ENCODE measurements at regions not wholly inside any gene's neighbourhood (a gene's known extent, or its start where the extent isn't known, plus 50 kb on each side); places are given as distances from the start of the nearest gene placed in this dataset.

DNA sequence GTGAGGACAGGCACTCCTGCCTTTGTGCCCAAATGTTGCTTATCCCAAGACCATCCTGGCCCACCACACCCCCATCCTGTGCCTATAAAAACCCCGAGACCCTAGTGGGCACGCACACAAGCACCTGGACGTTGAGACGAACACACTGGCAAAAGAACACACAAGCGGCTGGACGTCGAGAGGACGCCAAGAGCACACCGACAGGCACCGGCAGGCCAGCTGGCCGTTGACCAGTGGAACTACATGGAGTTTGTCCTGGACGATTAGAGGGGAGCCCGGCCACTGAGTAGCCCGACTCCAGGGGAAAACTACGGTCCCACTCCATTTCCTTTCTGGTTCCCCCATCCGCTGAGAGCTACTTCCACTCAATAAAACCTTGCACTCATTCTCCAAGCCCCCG, 301.7 kb downstream of the PCDH10 start:
- Histone ChIP-seq H3K4me1 (no peaks in the 10 kb centered on the region), H3K4me3 (no peak overlapping the region), H3K27ac (no peak overlapping the region), H3K27me3 (no peaks in the 10 kb centered on the region), H3K36me3 (no peaks in the 10 kb centered on the region), H3K9me3 (no peaks in the 10 kb centered on the region)
- 90 to 95% (median 93%) methylated on average over 17 of the region's 17 CpGs for WGBS, 4 donors
- DNase-seq (no peak), ATAC-seq (no peak)
- intact Hi-C loops (cut with DNase I): no loop called here
- TF ChIP-seq POLR2A (IDR thresholded peaks at IDR 0.05): no peak
- TF ChIP-seq, protein P1, sequence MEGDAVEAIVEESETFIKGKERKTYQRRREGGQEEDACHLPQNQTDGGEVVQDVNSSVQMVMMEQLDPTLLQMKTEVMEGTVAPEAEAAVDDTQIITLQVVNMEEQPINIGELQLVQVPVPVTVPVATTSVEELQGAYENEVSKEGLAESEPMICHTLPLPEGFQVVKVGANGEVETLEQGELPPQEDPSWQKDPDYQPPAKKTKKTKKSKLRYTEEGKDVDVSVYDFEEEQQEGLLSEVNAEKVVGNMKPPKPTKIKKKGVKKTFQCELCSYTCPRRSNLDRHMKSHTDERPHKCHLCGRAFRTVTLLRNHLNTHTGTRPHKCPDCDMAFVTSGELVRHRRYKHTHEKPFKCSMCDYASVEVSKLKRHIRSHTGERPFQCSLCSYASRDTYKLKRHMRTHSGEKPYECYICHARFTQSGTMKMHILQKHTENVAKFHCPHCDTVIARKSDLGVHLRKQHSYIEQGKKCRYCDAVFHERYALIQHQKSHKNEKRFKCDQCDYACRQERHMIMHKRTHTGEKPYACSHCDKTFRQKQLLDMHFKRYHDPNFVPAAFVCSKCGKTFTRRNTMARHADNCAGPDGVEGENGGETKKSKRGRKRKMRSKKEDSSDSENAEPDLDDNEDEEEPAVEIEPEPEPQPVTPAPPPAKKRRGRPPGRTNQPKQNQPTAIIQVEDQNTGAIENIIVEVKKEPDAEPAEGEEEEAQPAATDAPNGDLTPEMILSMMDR (IDR thresholded peaks at IDR 0.05): no peak

- no peaks in the 10 kb centered on the region for H3K9me3 ChIP-seq
- no peaks in the 10 kb centered on the region for H3K36me3 ChIP-seq
- H3K4me3 ChIP-seq: no peak overlapping the region
- H3K27me3 ChIP-seq: no peaks in the 10 kb centered on the region
- no peak for ATAC-seq
- no peak overlapping the region for H3K27ac ChIP-seq
- no peak for TF ChIP-seq POLR2A (IDR thresholded peaks at IDR 0.05)
- TF ChIP-seq, protein P1 (IDR thresholded peaks at IDR 0.05): no peak
- DNase-seq: no peak
- intact Hi-C loops (cut with DNase I): no loop called here
- H3K4me1 ChIP-seq: no peaks in the 10 kb centered on the region
Measured at GRCh38 chr4:133440404-133440803, 291.3 kb downstream of the PCDH10 start.

DNA sequence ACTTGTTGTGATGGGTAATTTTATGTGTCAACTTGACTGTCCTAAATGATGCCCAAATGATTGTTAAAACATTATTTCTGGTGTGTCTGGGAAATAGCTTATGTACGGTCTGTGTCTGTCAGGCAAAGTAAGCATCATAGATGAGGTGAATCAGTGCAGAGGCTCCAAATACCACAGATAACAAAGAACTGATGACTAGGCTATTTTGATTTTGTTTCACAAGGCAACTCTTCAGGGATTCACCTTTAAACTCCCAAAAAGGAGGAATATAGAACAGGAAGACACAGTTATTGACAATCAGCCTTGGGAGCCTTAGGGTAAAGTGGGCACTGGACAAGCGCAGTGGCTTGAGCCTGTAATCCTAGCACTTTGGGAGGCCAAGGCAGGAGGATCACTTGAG, 290.7 kb downstream of the PCDH10 start:
- no peaks in the 10 kb centered on the region for H3K36me3 ChIP-seq
- TF ChIP-seq POLR2A (IDR thresholded peaks at IDR 0.05): no peak
- TF ChIP-seq, protein P1 (IDR thresholded peaks at IDR 0.05): no peak
- DNase-seq (no peak), ATAC-seq (no peak)
- H3K27me3 ChIP-seq: no peaks in the 10 kb centered on the region
- intact Hi-C loops (cut with DNase I): no loop called here
- no peaks in the 10 kb centered on the region for H3K4me1 ChIP-seq
- H3K4me3 ChIP-seq: no peak overlapping the region
- 84 to 92% (median 88%) methylated on average over 2 of the region's 2 CpGs for WGBS, 4 donors
- no peaks in the 10 kb centered on the region for H3K9me3 ChIP-seq
- no peak overlapping the region for H3K27ac ChIP-seq

DNA sequence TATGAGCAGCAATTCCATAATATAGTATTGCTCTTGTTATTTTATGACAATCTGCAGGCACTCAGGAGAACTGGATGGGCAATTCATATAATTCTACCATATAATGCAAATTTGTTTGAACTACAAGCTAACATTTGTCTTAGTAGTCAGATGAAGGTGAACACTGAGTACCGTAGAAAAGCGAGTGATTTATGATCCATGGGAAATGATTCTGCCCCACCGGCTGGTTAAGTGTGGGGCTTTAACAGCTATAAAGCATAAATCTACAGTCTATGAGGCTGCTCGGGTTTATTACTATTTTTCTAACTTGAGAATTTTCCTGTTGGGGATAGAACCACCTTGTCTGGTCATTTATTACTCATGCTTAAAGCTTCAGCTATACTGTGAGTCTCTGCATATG, 275.5 kb downstream of the PCDH10 start:
- intact Hi-C loops (cut with DNase I): no loop called here
- no peak overlapping the region for H3K4me3 ChIP-seq
- H3K36me3 ChIP-seq: no peaks in the 10 kb centered on the region
- no peaks in the 10 kb centered on the region for H3K4me1 ChIP-seq
- no peaks in the 10 kb centered on the region for H3K9me3 ChIP-seq
- ATAC-seq: no peak
- H3K27me3 ChIP-seq: no peaks in the 10 kb centered on the region
- no peak for DNase-seq
- WGBS, 4 donors: 81 to 87% (median 82%) methylated on average over 4 of the region's 4 CpGs
- TF ChIP-seq POLR2A (IDR thresholded peaks at IDR 0.05): no peak
- TF ChIP-seq, protein P1 (IDR thresholded peaks at IDR 0.05): no peak
- H3K27ac ChIP-seq: no peak overlapping the region
